EH (cell line): ENCODE measurements at regions not wholly inside any gene's neighbourhood (a gene's known extent, or its start where the extent isn't known, plus 50 kb on each side); places are given as distances from the start of the nearest gene placed in this dataset.
"Not testable (repeated sequence)": the region's sequence is repeated elsewhere in the genome, so short reads cannot be mapped to it uniquely, and the experiment has no call there.

Experiments
- DNase-seq: peaks from one replicate; pipeline ENCODE4 v3.0.0-alpha.2; 2015; ENCODE audit warnings: low read depth

DNA sequence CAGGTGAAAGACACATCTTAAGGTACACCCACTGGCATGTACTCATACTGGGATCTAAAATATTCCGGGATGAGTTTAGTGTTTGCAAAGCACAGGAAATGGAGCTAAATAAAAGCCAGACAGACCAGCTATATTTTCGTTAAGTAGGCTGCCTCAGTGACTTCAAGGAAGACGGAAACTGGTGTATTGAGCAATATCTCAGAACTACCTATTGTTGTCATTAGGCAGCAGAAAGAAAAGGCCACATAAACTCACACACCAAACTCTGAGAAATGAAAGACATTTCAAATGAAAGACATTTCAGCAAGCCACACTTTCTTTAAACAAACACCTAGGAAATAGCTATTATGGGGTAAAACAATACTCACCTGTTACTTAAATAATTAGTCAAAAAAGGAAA lies 761.7 kb upstream of the SEMA6D start:
- DNase-seq, result no peak

DNA sequence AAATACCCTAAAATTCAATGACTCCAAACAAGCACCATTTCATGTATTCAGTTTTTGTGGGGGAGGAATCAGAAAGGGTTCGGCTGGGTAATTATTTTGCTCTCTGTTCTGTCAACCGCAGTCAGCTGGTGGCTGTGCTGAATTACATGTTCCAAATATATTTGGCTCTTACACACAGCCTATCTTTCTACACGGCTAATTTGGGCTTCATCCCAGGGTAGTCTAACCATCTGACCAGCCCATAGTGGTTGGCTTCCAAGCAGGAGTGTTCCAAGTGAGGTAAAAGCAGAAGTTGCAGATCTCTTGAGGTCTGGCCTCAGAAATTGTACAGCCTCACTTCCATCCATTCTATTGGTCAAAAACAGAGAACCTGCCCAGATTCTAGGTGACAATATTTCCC lies 760.8 kb upstream of the SEMA6D start:
- no peak for DNase-seq

DNA sequence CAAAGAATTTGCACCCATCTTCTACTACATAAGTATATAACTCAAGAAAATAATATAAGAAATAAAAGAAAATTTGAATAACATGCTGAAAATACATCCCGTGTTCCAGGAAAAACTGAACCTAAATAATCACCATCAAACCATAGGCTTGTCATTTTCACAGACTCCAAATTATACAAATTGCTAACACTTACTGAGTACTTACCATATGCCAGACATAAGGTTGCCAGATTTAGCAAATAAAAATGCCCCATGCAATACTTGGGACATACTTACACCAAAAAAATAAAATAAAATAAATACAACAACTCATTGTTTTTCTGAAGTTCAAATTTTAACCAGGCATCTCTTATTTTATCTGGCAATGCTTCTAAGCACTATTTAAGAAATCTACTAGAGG lies 760.4 kb upstream of the SEMA6D start:
- DNase-seq, result no peak

DNA sequence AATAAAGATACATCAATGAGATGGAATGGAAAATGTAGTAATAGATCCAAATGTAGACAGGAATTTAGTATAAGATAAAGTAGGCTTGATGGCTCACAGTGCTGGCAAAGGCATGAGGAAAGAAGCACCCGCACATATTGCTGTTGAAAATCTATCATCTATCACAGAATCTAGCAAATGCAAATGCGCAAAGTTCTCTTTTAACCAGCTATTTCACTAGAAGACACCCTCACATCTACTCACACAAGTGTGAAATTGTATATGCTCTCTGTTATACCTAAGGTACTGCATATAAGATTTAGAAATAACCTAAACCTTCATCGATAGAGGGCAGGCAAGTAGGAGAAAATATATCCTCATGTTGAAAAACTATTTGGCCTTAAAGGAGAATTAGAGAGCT lies 756.7 kb upstream of the SEMA6D start:
- DNase-seq, result no peak

DNA sequence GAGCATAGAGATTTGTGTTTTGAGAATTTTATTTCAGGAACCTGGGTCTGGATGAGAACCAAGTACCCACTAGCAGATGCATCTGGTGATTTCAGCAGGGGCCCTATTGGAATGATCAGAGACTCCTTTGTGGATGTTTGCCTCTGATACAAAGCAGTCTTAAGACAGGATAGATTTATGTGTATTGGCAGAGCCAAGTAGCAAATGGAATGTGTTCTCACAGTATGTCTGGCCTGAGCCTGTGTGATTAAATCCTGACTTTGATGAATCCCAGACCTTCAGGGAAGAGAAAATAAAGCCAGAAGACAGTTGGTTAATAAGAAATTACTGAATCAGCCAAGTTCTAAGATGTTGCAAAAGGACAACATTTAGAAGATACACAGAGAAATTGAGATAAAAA lies 755.5 kb upstream of the SEMA6D start:
- DNase-seq, result no peak

DNA sequence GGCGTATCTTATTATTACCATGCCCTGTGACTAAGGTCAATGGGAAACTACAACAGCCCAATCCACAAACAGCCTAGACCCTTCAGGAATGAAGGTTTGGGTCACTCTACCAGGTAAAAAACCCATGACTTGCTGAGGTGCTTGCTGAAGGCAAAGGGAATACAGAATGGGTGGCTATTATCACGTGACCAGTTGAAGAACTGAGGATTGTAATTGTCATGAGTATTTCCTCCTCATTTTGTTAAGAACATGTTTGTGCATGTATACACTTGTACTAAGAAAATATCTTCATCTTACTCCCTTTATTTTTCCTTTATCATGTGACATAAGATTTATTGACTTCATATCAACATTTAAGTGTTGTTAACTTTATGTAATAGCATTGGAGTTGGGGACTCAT lies 729.2 kb upstream of the SEMA6D start:
- DNase-seq, result not testable (repeated sequence)

DNA sequence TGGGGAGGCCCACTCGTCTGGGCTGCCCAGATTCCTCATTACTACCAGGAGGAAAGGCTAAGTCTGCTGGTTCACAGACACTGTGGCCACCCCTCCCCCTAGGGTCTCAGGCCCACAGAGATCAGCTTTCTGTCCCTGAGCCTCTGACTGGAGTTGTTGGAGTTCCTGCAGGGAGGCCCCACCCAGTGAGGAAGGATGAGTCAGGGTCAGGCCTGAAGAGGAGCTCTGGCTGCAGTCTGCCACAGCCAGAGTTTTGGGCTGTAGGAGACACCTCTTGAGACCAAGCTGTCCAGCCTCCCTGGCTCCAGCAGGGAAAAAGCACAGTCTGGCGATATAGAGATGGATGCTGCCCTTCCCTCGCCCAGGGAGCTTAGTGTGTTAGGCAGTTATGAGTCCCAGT lies 720.9 kb upstream of the SEMA6D start:
- DNase-seq, result no peak

DNA sequence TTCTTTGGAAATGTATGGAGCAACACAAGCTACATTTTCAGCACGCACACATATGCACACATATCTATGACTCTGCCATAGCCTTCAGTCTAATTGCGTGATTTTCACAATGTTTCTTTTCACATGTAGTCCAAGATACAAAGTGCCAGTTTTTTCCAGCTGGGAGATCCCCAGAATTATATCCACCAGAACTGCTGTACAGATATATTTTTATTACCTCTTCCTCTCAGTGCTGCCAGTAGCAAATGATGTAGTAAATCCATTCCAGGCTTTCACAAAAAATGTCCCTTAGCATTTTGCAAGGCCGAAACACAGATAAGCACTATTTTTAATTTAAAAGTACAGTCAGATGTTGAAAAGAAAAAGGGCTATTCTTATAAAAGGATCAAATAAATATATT lies 719.8 kb upstream of the SEMA6D start:
- no peak for DNase-seq

DNA sequence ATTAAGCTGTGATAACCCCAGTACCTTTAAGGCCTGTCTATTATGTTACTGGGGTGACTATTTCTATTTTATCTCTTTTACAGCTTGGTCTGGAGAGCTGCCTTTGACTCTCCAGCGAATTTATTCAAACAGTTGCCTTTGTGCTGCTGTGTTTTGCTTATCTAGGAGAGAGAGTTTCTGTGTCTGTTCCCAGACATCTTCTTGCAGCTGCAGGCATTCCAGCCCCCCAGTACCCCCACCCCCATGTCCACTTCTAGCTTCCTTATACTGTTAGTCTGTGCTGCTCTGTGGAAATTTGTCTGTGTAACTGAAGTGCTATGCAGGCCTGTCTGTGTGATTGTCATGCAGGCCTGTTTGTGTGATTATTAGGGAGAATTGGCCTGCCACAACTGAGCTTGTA lies 713.7 kb upstream of the SEMA6D start:
- no peak for DNase-seq

DNA sequence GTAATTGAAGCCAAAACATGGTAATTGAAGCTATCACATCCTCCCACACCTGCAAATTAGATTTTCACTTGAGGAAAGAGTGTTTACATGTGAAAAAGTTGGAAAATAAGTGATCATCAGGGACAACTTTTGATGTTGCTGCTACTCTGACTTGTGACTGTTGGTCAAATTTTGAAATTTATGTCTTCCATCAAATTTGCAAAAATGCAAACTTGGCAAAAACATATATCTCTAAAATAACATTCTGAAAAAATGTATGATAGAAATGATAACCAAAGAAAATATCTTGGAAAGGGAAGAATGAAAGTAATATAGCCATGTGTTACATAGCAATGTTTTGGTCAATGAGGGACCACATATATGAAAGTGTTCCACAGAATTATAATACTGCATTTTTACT lies 703.9 kb upstream of the SEMA6D start:
- DNase-seq, result no peak

DNA sequence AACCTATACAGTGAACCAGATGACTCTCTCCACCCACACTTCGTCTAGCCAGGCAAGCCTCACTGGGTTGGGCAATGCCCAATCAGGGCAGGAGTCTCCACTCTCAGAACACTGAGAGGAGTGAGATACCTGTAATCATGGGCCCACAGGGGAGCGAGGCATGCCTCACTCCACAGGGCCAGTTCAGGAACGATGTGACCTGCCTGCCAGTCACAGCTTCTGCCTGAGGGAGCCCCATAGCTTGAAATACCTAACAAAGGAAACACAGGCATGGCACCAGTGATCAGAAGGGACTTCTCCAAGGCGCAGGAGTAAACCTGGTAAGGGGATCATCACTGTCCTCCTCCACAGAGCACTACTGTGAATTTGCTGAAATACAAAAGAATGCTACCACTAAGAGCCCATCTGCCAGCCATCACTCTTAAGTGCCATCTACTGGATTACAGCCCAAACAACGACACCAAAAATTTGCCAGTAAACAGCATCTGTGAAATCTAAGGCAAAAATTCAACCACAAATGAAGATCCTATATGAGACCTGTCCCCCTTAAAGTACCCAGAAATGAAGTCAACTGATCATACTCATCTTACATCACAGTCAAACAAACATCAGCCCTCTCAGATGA lies 689.9 kb upstream of the SEMA6D start:
- DNase-seq, result no peak

DNA sequence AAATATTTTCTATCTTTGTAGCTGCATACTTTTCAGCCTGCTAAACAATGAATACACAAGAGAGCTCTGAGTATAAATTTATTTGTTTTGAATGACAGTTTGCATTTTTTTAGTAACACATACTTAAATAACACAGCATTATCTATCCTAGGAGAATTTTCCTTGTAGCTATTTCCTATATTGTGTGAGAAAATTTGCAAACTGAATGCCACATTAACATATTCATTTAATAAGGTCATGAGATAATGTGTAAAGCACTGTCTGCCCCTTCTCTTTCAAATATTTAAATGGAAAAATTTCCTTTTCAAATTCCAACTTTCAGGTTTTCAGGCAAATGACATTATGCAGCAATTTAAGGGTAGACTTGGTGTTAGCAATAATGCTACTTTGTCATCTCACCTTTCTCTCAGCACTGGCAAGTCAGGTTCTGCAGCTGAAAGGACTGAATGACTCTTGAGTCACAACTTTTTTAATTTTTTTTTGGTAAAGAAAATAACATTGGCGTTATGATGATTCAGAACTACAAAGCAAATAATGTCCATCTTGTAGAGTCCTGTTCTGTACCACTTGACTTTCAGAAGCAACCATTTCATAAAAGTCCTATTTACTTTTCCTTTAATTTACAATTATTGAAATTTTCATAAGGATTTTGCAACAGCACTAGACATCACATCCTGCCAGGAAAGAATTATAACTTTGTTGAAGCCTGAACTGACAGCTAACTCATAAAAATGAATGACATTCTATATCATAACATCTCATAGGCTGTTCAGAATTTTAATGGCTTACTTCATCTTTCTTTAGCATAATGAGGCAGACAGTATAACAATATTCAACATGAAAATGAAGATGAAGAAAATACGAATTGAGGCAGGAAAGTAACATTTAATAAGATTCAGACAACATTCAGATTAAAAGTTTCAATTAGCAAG lies 681.6 kb upstream of the SEMA6D start:
- DNase-seq, result no peak

DNA sequence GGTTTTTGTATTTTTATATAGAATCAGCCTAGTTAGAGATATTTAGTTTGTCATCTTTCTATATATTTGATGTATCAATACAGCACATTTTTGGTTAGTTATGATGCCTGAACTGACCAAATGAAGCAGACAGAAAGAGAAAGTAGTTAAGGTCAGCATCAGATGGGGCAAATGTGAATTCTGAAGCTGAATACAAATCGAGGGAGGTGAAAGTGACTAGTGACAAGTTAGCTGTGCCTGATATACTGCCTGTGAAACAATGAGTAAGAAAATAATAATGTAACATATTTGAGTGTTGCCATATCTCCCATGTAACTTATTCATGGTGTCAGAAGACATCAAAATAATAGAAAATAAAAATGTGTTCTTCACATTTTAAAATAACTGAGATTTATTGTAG lies 680.3 kb upstream of the SEMA6D start:
- DNase-seq, result no peak

DNA sequence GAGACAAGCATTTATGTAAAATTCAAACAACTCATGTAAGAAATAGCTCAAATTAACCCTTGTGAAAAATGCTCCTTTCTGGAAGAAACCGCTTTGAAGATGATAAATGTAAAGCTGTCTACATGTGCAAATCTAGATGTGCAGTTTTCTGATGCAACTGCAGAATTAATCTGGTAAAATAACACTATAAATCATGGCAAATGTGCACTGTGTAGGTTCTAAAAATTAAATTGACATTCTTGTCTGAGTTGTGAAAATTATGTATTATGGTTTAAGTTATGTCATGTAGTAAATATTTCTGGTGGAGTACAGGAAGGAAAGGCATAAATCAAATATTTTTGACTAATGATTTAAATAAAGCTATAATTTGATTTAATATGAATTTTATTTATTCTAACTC lies 678.1 kb upstream of the SEMA6D start:
- no peak for DNase-seq

DNA sequence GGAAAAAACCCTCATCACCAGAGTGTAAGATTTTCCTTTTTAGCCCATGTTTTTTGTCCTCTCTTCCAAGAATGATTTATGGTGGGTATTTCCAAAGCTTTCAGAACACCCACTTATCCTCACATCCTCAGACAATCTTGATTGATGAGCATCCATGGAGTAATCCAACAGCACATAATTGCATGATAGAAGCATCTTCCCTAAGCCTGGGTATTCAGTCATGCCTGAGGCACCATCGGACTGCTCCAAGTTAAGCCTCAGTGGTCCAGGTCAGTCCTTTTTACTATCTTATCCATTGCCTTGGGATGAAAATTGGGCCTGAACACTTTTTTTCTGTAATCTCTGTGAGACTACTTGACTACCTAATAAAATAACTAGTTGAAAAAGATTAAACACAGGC lies 676.0 kb upstream of the SEMA6D start:
- no peak for DNase-seq

DNA sequence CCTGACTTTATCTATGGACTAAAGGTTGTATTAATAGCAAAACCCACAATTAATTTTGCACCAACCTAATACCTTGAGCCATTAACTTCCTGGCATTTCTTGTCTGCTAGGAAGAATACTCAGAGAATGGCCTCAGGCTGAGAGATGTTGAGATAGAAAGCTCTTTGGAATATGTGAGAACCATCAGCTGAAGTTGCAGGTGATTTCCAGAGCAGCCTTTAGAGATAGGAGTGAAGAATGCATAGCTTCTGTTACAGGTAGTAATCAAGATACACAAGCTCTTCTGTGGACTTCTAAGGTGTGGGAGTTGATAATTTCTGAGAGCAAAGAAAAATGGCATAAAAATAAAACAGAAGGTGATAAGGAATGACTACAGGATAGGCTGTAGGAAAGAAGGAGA lies 669.3 kb upstream of the SEMA6D start:
- DNase-seq, result not testable (repeated sequence)

DNA sequence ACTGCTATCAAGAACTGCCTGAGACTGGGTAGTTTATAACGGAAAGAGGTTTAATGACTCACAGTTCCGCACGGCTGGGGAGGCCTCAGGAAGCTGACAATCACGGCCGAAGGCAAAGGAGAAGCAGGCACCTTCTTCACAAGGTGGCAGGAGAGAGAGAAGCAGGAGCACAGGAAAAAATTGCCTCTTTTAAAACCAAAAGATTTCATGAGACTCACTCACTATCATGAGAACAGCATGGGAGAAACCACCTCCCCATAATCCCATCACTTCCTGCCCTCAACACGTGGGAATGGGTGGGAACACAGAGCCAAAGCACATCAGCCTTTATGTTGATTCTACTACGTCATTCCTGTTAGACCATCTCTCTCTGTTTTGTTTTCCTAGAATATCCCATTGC lies 650.9 kb upstream of the SEMA6D start:
- no peak for DNase-seq

DNA sequence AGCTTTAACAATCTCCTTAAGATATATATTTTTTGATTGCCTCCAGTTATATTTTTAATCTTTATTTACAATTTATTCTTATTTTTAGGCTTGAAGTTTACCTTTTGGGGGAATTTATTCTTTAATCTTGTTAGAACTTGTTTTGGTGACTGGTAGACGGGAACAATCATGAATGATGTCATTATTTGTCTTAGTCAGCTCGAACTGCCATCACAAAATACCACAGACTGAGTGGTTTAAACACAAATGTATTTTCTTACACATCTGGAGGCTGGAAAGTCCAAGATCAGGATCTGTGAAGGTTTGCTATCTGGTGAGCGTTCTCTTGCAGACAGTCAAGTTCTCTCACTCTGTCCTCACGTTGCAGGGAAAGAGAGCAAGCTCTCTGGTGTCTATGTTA lies 639.5 kb upstream of the SEMA6D start:
- not testable (repeated sequence) for DNase-seq

DNA sequence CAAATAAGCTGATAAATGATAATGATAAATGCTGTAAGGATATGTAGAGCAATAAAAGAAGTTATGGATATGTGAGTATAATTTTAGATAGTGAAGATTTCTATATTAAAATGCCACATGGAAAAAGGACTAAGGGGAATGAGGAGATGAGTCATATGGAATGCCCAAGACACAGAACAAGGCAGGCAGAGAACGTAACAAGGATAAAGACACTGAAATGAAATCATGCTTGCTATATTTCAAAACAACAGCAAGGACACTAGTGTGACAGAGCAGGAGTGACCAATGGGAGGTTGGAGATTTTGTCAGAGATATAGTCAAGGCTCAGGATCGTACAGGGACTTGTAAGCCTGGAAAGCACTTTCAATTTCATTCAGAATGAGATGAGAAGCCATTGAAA lies 621.5 kb upstream of the SEMA6D start:
- no peak for DNase-seq

DNA sequence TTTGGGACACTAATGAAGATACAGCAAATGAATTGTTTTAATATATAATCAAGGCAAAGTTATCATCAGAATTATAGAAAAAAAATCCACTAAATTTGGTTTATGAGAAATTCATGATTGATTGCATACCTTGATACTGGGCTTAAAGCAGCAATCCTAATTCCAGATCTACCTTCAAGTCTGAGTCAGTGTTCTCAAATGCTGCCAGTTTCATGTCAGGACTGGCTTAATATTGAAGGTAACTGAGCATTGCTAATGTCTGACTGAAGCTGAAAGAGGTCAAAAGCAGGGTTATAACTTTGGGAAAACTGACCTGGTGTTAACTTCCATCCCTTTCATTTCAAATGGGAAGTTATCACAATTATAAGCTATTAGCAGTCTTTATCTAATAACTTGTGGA lies 618.8 kb upstream of the SEMA6D start:
- DNase-seq, result not testable (repeated sequence)

DNA sequence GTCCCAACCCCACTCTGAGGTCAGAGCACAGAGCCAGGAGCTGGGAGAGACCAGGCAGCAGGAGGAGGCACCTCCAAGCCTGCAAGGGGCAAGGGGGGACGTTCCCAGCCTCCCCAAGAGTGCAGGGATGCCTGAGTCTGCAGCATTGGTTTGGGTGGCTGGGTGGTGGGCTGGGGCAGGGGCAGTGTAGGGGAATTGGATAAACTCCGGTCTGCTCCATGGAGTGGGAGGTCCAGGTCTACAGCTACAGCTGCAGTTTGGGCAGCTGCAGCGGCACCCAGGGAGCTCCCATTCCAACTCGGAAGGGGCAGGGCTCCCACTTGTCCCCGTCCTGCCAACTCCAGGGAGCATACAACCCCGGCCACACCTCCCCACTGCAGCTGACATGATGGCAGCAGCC lies 617.5 kb upstream of the SEMA6D start:
- not testable (repeated sequence) for DNase-seq

DNA sequence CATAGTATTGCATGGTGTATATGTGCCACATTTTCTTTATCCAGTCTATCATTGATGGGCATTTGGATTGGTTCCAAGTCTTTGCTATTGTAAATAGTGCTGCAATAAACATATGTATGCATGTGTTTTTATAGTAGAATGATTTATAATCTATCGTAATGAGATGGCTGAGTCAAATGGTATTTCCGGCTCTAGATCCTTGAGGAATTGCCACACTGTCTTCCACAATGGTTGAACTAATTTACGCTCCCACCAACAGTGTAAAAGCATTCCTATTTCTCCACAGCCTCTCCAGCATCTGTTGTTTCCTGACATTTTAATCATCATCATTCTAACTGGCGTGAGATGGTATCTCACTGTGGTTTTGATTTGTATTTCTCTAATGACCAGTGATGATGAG lies 608.5 kb upstream of the SEMA6D start:
- not testable (repeated sequence) for DNase-seq

DNA sequence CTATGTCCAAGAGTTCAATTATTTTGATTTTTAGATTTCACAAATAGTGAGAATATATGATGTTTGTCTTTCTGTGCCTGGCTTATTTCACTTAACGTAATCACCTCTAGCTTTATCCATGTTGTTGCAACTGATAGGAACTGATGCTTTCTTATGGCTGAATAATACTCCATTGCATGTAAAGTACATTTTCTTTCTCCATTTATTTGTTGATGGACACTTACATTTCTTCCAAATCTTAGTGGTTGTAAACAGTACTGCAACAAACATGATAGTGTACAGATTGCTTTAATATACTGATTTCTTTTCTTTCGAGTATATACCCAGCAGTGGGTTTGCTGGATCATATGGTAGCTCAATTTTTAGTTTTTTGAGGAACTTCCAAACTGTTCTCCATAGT lies 600.6 kb upstream of the SEMA6D start:
- DNase-seq, result no peak

DNA sequence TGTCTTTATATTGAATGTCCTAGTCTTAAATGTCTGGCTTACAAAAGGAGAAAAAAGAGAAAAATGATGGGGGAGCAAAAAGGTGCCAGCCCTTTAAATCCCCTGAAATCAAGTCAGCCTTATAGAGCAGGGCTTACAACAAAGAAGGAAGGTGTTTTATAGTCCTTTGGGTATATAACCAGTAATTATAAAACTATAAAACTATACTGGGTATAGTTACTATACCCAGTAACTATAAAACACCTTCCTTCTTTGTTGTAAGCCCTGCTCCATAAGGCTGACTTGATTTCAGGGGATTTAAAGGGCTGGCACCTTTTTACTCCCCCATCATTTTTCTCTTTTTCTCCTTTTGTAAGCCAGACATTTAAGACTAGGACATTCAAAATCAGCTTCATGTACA lies 598.0 kb upstream of the SEMA6D start:
- DNase-seq, result no peak
